ENCODE measurements at regions not wholly inside any gene's neighbourhood (a gene's known extent, or its start where the extent isn't known, plus 50 kb on each side); places are given as distances from the start of the nearest gene placed in this dataset.

GRCh38 chr17:14797021-14797420 is 468.1 kb downstream of the PMP22 start:
- TF ChIP-seq POLR2A (IDR thresholded peaks at IDR 0.05; ENCODE audit: low read depth) (no peak), CTCF (IDR thresholded peaks at IDR 0.05) (no peak), POLR2AphosphoS5 (IDR thresholded peaks at IDR 0.05) (no peak), EP300 (IDR thresholded peaks at IDR 0.05) (no peak)

Measured in esophagus muscularis mucosa (tissue), 4 donors.